HG02571 (cell line): ENCODE measurements at regions not wholly inside any gene's neighbourhood (a gene's known extent, or its start where the extent isn't known, plus 50 kb on each side); places are given as distances from the start of the nearest gene placed in this dataset.
"Not testable (repeated sequence)": the region's sequence is repeated elsewhere in the genome, so short reads cannot be mapped to it uniquely, and the experiment has no call there.

Experiments used
- ATAC-seq: cut with Tn5 transposase; IDR thresholded peaks from one replicate; pipeline ENCODE4 v1.9.1; 2021; ENCODE audit warnings: mild to moderate bottlenecking, moderate library complexity; ENCODE audit not compliant: unreplicated experiment

DNA sequence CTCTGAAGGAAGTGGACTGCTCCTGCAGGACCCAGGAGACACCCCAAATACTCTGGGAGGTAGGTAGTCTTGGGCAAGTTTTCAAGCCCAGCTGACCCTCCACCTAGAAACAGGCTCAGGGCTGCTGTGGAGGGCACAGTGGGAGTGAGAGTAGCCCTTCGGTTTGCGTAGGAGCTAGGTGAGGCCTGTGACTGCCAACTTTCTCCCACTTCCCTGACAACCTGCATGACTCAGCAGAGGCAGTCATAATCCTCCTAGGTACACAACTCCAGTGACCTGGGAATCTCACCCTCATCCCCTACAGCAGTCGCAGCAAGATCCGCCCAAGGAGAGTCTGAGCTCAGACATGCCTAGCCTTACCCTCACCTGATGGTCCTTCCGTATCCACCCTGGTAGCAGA, 439.1 kb downstream of the CNTNAP4 start:
- ATAC-seq, result not testable (repeated sequence)

GRCh38 chr16:76724181-76724580, 447.0 kb downstream of the CNTNAP4 start:
- ATAC-seq, result no peak

GRCh38 chr16:76729525-76729924, 452.3 kb downstream of the CNTNAP4 start:
- no peak for ATAC-seq

DNA sequence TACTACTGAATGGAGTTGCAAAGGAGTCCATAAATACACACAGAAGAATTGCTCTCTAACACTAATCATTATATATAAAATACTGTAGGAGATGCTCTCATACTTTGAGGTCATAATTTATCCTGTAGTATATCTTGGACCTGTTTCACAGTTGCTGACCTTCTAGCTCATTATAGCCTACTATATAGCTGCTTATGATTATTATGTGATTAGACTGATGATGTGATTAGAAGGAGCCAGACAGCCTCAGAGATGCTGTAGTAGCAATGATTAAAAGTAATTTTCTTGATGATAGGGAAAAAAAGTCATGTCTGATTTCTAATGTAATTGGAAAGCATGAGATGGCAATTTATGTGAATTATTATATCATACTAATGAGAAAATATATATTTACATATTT, 455.7 kb downstream of the CNTNAP4 start:
- no peak for ATAC-seq

GRCh38 chr16:76741623-76742022, 449.4 kb upstream of the MON1B start:
- ATAC-seq, result no peak

- ATAC-seq, result no peak
Observed at GRCh38 chr16:76748461-76749348, 442.3 kb upstream of the MON1B start.

DNA sequence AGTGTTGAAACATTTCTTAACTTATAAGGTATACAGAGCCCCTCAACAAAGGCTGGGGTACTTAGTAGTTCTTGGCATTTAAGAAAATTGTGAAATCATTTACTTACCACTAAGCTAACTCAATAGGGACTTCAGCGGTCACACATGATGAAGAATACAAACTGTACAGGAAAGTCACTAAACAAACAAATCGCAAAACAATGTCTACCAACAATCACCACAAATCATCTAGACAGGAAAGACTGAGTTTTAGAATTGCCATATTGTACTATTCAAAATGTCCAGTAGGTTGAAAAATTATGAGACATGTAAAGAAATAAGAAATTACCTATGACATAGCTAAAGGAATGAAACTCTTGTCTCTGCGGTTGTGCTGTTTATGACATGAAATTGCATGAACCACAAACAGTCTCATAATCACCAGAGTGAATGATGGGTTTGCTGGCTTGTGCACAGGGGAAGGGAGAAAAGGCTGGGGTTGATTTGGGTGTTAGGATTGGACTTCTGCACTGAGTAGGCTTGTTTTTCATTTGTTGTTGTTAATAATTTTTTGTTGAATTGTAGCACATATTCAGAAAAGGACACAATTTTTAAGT, 441.1 kb upstream of the MON1B start:
- no peak for ATAC-seq

- ATAC-seq, result no peak
Observed at GRCh38 chr16:76755496-76755895, 435.5 kb upstream of the MON1B start.

DNA sequence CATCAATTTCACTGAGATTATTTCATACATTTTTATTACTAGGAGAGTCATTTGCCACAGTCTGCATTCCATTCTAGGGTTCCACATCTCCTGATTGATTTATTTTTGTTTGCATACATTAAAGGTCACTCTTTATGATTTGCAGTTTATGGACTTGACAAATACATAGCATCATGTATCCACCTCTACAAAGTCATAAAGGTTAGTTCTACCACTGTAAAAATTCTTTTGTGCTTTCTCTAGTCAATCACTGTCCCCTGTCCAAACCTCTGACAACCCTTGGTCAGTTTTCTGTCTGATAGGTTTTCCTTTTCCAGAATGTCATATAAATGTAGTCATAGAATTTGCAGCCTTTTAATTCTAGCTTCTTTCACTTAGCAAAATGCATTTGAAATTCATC, 434.6 kb upstream of the MON1B start:
- ATAC-seq, result no peak

DNA sequence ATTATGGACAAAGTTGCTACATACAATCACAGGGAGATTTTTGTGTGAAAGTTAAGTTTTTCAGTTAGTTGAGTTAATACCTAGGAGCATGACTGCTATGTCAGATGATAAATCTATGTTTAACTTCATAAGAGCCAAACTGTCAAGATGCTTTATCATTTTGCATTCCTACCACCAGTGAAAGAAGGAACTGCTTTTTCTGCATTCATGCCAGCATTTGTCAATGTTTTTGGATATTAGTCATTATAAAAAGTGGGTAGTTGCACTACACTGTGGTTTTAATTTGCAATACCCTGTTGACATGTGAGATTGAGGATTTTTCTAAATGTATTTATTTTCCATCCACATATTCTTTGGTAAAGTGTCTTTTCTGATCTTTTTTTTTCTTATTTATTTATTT, 434.0 kb upstream of the MON1B start:
- ATAC-seq, result no peak

DNA sequence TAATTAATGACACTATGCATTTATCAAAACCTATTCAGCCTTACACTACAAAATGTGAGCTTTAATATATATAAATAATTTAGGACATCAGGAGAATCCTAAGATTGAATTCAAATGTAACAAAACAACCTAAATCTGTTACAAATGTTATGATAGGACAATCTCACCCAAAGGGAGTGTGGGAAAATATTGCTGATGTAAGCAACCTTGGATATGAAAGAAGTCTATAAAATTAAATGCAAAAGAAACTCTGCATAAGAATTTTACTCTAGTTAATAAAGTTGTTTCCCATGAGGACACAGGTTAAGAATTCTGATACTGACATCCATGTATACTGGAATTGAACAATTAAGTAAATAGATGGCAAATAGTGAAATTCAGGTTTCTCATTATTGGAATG, 424.5 kb upstream of the MON1B start:
- ATAC-seq, result no peak

- no peak for ATAC-seq
Observed at GRCh38 chr16:76768316-76768715, 422.7 kb upstream of the MON1B start.

DNA sequence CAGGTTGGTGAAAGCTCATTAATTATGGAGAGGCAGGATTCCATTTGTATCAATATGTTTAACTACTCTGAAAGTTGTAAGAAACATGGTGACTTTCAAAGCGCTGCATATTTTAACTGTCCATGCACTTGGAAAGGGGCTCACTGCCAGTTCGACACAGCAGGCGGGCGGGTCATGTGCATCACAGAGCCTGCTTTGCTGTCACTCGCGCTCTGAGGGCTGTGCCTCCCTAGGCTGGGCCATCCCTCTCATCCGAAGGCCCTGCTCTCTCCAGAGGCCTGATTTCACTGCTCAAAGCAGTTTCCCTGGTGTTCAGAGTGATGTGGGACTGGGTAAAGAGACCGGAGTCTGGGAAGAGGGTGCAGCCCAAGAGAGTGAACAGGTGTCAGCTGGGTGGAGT, 422.0 kb upstream of the MON1B start:
- ATAC-seq, result no peak

DNA sequence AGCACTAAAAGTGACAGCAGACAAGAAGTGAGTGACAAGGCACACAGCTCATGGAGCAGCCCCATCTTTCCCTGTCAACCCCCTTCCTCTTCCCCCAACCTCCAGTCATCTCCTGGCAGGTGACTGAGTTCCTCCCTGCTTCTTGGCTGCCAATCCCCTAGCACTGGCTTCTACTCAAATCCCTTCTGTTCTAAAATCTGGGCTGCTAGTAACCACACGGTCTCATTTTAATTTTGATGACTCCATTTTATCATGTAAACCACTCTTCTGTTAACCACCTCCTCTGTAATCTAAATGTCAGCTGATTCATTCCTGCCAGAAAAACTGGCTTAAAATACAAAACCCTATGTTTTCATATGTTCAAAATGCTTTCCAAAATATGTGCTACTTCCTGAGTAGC, 419.8 kb upstream of the MON1B start:
- no peak for ATAC-seq

- no peak for ATAC-seq
Observed at GRCh38 chr16:76777721-76778465, 413.1 kb upstream of the MON1B start.

GRCh38 chr16:76780556-76780955, 410.4 kb upstream of the MON1B start:
- ATAC-seq, result no peak

- ATAC-seq, result no peak
Observed at GRCh38 chr16:76784530-76784929, 406.5 kb upstream of the MON1B start.

GRCh38 chr16:76787394-76787793, 403.6 kb upstream of the MON1B start:
- no peak for ATAC-seq

- ATAC-seq, result no peak
Observed at GRCh38 chr16:76791151-76791550, 399.8 kb upstream of the MON1B start.

- ATAC-seq, result no peak
Observed at GRCh38 chr16:76796416-76796815, 394.6 kb upstream of the MON1B start.

DNA sequence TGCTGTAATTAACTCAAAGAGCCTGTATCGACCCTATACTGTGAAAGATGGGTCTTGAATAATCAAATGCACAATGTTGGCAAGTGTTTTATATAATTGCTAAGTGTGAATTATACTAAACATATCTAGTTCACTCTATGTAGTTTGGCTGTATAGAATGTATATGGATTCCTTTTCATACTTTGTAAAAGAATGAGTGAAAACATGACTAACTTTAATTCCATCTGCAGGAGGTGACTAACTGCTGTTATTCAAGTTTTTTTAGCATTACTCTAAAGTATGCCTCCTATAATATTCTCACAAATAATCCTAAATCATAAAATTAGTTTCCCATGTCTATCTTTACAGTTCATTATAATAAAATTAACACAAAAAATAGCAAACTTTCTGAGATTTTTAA, 394.0 kb upstream of the MON1B start:
- ATAC-seq, result no peak

GRCh38 chr16:76797457-76797856, 393.5 kb upstream of the MON1B start:
- ATAC-seq, result no peak
